ENCODE measurements at regions not wholly inside any gene's neighbourhood (a gene's known extent, or its start where the extent isn't known, plus 50 kb on each side); places are given as distances from the start of the nearest gene placed in this dataset.
"Not testable (repeated sequence)": the region's sequence is repeated elsewhere in the genome, so short reads cannot be mapped to it uniquely, and the experiment has no call there.

DNA sequence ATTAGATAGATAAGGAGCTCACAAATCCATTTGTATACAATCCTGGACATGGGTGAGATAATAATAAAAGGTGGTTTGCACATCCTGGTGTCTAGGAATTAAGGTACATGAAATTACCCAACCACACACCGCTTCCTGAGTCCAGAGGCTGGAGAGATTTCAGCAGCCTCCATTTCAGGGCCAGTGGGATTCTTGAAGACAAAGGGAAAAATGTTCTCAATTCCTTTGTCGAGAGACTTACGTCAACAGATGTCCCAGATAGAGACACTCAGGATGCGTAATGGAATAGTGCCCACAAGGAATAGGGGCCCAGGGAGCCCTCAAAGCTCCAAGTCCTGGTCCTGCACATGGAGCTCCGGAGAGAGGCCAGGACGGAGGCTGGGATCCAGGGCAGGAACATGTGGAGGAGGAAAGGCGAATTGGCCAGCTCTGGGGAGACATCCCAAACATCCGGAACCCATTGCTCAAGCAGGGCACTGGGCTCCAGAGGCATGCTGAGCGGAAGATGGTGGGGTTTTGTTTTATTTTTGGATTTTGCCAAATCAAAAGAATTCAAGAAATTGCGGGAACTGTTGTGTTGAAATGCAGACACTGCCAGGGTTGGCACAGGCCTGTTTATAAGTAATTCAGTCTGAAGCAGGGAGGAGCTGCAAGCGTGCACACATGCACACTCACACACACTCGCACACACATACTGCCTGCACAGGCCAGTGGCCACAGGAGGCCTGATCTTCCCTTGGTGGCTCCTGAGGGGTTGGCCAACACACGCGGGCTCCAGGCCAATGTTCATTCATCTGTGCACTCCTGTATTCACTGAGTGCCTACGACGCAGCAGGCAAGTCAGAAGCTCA is 97.2 kb downstream of the NOG start:
- DNase-seq (ENCODE audit: low spot score) = no peak

GRCh38 chr17:56694825-56695224 is 101.3 kb downstream of the NOG start:
- DNase-seq (ENCODE audit: low spot score) = no peak

GRCh38 chr17:56697190-56697589 is 103.7 kb downstream of the NOG start:
- no peak for DNase-seq (ENCODE audit: low spot score)

DNA sequence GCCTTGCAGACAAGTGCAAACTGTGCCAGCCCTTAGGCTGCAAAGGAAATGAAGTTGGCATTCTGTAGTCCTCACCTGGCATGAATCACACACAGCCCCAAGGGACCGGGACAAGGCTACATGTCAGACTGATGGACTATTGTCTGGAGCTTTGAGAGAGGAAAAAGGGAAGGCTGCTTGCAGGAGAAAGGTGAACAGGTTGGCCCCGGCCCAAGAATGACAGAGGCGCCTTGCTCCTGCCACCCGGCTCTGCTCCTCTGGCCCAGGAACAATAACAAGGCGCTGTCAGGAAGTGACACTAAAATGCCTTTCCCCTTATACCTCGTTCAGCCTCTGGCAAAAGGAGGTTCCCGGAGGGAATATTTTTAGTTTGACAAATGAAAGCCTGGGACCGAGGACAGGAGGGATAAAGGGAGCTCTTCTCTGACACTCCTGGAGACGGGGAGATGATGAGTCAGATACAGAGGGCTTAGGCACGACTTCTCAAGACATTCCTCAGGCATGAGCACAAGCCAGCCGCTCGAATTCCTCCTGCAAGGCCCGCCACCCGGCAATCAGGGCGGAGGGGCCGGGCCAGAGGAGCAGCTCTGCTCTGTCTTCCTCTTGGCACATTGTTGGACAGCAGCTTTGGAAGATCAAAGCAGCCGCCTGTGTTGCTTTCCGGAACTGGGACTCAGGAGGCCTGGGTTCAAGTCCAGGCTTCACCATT is 105.8 kb downstream of the NOG start:
- peak; percentile 76 for DNase-seq (ENCODE audit: low spot score)

DNA sequence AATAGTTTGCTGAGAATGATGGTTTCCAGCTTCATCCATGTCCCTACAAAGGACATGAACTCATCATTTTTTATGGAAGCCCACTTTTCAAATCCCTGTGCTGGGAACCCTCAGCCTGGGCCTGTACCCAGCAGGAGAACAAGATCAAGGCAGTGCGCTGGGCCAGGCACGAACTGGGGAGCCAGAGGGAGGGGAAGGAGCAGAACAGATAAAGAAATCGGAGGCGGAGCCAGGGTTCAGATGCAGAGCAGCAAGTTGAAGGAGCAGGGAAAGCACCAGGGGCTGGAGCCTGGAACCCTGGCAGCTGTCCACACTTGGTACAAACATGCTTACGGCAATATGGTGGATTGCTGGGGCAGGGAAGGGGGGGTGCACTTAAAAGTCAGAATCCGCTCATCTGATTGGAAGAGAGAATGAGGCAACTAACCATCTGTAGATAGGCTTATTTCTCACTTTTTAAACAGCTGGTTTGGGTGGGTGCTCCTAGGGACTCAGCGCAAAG is 107.5 kb downstream of the NOG start:
- no peak for DNase-seq (ENCODE audit: low spot score)

DNA sequence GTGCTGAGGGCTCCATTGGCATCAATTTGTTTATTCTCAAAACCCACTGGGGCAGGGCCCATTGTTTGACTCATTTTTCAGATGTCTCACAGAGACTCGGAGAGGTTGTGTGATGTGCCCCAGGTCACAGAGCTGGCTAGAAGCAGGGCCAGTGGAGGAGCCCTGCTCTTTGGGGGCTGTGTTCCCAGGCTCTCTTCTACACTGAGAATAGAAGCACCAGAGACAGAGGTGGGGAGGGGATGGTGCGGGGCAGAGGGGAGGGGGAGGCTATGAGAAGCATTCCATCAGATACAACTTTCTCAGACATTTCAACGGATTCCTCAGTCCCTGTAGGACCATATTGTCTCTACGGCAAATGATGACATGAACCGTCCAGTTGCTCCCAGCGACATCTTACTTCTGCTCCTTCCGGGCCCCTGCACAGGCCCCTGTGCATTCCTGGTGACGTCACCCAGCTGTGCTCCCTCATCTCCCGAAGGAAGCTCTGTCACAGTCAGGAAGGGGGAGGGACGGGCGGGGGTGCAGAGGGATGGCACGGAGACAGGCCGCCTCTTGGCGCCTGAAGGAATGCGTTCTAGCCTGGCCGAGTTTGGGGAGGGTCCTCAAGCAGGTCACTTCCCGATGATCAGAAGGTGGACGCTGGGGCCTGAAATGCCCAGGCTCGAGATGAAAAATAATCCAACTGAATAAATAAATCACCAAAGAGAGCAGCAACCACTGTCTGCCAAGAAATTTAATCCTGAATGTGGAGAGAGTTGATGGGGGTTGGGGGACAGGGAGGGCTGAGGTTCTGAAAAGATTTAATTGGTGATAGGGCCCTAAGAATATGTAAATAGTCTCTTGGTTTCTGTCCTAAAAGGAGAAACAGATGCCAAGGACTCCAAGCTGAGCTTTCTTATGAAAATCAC is 114.1 kb downstream of the NOG start:
- no peak for DNase-seq (ENCODE audit: low spot score)

DNA sequence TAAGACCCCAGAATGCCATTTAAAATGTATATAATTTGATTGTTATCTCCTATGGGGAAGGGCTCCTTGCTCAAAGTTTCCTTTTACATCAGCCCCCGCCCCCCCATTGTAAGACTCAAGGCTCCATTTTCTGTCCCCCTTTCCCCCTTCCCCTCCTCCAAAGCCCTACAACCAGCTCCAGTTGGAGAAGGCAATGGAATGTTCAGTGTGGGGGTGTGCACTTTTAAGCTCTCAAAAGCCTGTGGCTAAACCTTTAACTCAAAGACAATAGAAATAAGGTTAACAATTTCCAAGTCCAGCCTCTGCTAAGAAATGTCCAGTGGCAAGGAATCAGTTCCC is 114.7 kb downstream of the NOG start:
- DNase-seq (ENCODE audit: low spot score) = no peak

GRCh38 chr17:56708670-56709410 is 115.3 kb downstream of the NOG start:
- DNase-seq (ENCODE audit: low spot score) = no peak

DNA sequence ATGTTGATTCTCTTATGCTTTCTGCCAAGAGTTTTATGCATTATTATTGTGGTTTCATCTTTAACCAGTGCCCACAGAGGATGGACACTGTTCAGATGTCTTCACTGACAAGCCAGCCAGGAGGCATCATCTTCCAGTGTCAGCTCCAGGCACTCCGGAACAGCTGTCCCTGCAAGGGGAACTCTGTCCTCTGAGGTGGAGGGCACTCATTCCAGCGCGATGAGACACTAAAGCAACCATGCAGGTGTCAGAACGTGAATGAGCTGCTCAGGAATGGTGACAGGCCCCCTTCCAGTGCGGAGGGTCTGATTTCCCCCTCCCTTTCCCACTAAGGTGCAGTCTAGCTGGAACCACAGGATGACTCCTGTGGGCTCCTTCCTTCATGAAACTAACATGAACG is 117.5 kb downstream of the NOG start:
- no peak for DNase-seq (ENCODE audit: low spot score)

GRCh38 chr17:56715613-56716357 is 117.9 kb downstream of the C17orf67 start:
- DNase-seq (ENCODE audit: low spot score) = peak; percentile 86

- DNase-seq (ENCODE audit: low spot score) = no peak
These were observed 116.2 kb downstream of the C17orf67 start for GRCh38 chr17:56717471-56717870.

- DNase-seq (ENCODE audit: low spot score) = no peak
These were observed 115.2 kb downstream of the C17orf67 start for GRCh38 chr17:56718515-56718914.

DNA sequence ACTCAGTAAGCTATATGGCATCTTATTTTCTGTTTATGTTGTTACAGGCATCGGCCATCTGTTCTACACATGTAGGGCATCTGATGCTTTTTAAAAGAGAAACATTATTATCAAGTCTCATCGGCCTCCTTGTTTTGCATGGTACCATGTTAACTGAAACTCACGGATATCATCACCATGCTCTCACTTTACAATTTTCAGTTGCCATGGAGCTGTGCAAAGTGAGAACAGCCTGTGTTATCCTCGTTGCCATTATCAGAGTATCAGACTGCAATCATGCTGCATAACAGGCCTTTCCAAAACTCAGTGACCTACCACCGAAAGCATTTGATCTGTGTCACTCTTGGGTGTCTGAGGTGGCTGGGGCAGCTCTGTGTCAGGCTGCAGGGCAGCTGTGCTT is 110.3 kb downstream of the C17orf67 start:
- no peak for DNase-seq (ENCODE audit: low spot score)

DNA sequence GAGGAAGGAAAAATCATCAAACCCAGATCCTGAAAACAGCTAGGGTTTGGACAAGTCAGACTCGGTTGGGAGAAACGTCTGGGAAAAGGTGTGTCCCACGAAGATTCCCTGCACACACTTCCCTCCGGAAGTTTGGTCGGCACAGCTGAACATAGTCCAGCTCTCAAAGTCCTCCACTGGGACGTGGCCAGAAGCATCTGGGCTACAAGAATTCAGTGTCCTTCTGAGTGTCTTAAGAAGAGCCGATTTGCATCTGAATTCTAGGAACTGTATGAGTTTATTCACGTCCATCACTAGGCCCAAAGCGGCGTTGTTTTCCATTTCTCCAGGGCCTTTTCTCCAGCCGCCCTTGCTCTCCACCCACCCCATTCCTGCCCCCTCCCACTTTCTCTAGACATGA is 109.1 kb downstream of the C17orf67 start:
- no peak for DNase-seq (ENCODE audit: low spot score)

DNA sequence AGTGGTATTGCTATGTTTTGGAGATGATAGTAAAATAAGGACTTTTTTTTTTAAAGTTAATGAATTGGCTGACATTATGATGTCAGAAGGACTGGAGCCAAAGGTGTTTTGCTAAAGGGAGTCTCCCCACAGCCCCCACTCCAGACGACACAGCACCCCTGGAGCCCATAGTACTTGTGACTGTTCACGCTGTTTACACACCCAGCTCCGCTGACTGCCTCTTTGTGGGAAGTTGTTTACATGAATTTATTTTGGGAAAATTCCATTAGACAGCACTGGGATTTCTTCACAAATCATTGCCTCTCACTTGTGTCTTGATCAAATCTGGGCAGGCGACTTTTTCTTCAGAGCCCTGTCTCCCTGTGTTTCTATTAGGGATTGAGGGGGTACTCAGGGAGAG is 108.6 kb downstream of the C17orf67 start:
- DNase-seq (ENCODE audit: low spot score) = no peak

GRCh38 chr17:56727876-56728617 is 105.7 kb downstream of the C17orf67 start:
- DNase-seq (ENCODE audit: low spot score) = no peak

- DNase-seq (ENCODE audit: low spot score) = not testable (repeated sequence)
These were observed 102.6 kb downstream of the C17orf67 start for GRCh38 chr17:56731096-56731495.

DNA sequence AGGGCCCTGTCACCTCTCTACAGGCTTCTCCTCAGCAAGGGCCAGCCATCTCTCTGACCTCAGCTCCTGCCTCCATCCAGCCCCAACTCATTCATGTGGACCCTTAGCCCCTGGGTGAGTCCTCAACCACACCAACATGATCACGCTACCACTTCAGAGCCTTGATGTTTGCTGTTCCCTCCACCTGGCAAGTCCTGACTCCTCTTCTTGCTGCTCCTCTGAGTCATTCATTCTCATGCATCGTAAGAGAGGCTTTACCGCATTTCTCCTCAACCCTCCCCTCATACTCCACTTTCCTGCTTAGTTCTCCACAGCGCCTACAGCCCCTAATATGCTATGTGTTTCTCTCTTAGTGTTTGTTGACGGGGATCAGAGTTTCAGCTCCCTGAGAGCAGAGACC is 99.9 kb downstream of the C17orf67 start:
- no peak for DNase-seq (ENCODE audit: low spot score)

GRCh38 chr17:56735842-56736241 is 97.9 kb downstream of the C17orf67 start:
- DNase-seq (ENCODE audit: low spot score) = no peak
